ENCODE measurements at regions not wholly inside any gene's neighbourhood (a gene's known extent, or its start where the extent isn't known, plus 50 kb on each side); places are given as distances from the start of the nearest gene placed in this dataset.

DNA sequence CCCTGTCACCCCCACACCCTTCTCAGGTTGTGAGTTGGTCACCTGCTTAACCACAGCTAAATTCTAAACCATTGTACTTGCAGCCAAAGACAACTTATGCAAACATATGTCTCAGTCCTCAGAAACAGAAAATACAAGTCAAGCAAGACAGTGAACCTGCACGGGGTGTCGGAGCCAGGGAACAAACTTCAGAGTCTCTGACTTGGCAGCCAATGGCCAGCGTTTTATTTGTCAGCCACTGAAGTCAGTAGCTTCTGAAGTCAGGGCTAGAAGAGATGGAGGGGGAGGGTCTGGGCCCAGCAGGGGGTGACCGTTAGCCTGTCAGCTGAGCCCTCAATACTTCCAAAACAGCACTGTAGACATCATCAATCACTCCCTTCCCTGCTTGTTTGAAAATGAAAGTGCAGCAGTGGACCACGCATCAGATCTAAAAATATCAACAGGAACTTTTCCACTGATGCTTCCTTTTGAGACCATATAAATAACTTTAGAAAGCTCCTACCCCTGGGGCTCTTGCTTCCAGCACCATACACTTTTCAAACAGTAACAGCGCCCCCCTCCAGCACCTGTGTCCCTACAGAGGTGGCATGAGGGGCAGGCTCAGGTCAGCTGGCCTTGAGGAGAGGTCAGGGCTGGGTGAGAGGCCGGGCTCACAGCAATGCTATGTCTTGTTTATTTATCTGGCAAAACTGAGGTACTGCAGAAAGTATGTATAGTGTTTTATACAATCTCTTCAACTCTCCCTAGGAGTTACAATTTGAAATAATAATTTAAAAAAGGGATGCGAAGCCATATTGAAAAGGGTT lies 142.5 kb downstream of the ACER2 start:
- TF ChIP-seq CTCF (IDR thresholded peaks at IDR 0.05) (no peak), POLR2A (IDR thresholded peaks at IDR 0.05) (no peak)

Measured in right lobe of liver (tissue), 4 donors.